GM12864 (cell line): ENCODE measurements at regions not wholly inside any gene's neighbourhood (a gene's known extent, or its start where the extent isn't known, plus 50 kb on each side); places are given as distances from the start of the nearest gene placed in this dataset.

ENCODE experiments used
- DNase-seq: peaks from one replicate; pipeline ENCODE4 v3.0.0-alpha.2; 2011; ENCODE audit warnings: low read depth
- H3K4me3 ChIP-seq: 2 replicates; pipeline ENCODE4 v1.5.1; 2011; ENCODE audit warnings: mild to moderate bottlenecking, low read depth, low read length, control low read depth
- TF ChIP-seq, protein P1 (sequence below): IDR thresholded peaks from 2 replicates; pipeline ENCODE4 v1.5.1; 2011; ENCODE audit warnings: low read depth, mild to moderate bottlenecking, moderate library complexity, low read length, control low read depth, inconsistent platforms; ENCODE audit errors: missing control alignments

DNA sequence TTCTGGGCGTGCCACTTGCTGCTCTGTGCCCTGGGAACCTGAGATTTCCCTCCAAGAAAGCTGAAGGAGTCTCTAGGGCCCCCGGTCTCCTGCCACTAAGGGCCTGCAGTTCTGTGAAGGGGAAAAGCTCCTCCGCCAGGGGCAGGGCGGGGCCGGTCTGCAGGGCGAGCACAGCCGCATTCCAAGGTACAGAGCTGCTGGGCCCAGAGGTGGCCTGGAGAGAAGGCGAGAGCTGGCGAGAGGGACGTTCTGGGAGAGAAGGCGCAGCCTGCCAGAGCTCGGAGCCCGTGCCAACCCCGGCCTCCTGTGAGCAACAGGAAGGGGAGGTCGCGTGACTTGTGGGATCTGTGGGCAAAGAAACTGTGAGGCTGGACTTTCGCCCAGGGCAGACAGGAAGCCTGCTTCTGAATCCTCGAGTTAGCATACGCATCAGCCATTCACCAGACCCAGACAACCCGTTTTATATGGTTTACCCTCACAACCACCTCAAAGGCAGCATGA lies 500.4 kb downstream of the SHQ1 start:
- no peak overlapping the region for H3K4me3 ChIP-seq
- TF ChIP-seq, protein P1, sequence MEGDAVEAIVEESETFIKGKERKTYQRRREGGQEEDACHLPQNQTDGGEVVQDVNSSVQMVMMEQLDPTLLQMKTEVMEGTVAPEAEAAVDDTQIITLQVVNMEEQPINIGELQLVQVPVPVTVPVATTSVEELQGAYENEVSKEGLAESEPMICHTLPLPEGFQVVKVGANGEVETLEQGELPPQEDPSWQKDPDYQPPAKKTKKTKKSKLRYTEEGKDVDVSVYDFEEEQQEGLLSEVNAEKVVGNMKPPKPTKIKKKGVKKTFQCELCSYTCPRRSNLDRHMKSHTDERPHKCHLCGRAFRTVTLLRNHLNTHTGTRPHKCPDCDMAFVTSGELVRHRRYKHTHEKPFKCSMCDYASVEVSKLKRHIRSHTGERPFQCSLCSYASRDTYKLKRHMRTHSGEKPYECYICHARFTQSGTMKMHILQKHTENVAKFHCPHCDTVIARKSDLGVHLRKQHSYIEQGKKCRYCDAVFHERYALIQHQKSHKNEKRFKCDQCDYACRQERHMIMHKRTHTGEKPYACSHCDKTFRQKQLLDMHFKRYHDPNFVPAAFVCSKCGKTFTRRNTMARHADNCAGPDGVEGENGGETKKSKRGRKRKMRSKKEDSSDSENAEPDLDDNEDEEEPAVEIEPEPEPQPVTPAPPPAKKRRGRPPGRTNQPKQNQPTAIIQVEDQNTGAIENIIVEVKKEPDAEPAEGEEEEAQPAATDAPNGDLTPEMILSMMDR, result no peak
- DNase-seq, result peak; percentile 31

DNA sequence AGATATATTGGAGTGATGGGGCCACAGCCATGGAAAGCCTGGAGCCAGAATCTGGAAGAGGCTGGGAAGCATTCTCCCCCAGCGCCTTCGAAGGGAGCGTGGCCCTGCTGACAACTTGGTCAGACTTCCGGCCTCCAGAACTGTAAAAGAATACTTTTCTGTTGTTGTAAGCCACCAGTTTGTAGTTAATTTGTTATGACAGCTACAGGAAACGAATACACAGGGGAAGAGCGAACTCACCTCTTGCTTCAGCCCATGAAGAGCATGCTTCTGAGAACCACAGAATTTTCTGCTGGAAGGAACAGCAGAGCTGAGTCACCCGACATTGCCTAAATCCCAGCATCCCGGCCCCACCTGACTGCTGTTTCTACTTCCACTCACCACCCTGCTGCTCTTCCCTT lies 501.7 kb downstream of the SHQ1 start:
- no peak for DNase-seq
- TF ChIP-seq, protein P1, result no peak
- no peak overlapping the region for H3K4me3 ChIP-seq

DNA sequence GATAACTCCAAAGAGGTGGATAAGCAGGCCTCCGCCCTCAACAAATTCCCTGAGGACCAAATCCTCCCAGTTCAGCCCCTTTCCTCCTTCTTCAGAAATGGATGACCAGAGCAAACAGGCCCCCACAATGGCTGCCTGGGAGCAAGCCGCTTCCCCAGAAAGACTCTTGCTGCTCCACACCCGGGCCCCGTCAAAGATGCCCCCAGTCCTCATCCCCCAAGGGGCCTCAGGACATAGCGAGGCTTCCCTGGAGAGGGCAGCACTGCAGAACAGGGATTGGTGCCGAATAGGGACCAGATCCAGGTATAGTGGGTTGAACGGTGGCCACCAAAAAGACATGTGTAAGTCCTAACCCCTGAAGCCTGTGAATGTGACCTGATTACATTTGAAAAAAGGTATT lies 502.3 kb downstream of the SHQ1 start:
- DNase-seq, result no peak
- TF ChIP-seq, protein P1, result no peak
- no peak overlapping the region for H3K4me3 ChIP-seq

DNA sequence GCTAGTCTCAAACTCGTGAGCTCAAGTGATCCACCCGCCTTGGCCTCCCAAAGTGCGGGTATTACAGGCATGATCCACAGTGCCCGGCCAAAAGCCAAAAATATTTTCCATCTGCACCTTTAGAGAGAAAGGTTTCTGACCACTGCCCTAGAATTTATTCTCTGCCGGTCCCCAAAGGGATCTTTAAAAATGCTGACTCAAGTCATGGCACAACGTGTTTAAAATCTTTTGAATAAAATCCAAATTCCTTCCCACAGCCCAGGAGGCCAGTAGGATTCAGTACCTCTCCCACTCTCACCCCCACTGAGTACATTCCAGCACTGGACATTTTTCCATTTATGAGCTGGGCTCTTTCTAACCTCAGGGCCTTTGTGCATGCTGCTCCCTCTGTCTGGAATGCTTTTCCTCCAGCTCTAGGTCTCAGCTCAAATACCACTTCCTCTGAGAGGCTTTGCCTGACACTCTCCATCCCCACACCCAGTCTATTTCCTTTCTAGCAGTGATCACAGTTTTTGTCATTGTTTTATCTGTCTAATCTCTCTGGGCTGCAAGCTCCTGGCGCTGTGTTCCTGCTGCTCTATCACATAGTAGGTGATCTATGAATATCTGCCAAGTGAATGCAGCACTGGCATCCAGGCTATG lies 502.9 kb downstream of the SHQ1 start:
- no peak overlapping the region for H3K4me3 ChIP-seq
- TF ChIP-seq, protein P1, result no peak
- DNase-seq, result no peak

DNA sequence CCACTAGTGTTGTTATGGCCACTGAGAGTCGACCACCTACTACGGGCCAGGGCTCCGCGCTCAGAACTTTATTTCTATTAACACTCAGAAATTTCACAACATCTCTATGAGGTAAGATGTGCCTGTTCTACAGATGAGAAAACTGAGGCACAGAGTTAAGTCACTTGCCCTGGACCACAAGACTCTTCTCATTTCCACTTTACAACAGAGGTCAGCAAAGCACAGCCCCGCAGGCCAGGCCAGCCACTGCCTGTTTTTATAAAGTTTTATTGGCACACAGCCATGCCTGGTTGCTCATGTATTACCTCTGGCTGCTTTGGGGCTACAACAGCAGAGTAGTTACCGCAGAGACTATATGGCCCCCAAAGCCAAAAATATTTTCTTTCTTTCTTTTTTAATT lies 503.6 kb downstream of the SHQ1 start:
- DNase-seq, result no peak
- H3K4me3 ChIP-seq, result no peak overlapping the region
- TF ChIP-seq, protein P1, result no peak

DNA sequence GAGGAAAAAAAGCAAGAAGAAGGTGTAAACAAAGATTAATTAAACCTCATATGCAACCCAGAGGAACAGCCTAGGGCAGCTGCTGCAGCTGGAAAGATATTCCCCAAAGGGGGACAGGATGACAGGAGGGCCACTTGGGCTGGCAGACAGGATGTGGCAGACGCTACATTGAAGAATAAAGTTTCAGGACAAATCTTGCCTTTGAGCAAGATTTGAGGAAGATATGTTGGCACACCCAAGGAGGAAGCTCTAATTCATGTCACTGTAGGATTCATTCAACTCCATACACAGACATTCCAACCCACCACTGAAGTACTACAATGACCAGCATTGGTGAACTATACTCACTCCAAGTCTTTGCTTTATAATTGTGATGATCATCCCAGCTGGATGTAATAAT lies 504.0 kb downstream of the SHQ1 start:
- no peak overlapping the region for H3K4me3 ChIP-seq
- TF ChIP-seq, protein P1, result no peak
- no peak for DNase-seq

DNA sequence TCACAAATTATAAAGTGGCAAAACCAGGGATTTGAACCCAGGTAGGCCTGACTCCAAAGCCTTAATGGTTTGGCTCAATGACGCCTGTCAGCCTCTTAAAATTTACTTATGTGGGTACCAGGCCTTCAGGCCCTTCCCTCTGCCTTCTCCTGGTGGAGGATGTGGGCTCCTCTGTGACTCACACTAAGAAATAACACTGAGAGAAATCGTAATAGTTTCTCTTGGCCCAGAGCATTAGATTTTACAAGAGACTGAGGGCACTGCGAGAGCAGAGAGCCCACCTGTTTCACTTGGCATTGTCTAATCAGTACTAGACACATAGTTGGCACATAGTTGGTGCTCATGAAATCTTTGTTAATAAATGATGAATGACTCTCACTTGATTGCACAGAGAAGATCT lies 505.2 kb downstream of the SHQ1 start:
- TF ChIP-seq, protein P1, result no peak
- DNase-seq, result no peak

More for the DNA sequence above, 505.2 kb downstream of the SHQ1 start:
- H3K4me3 ChIP-seq, result no peak overlapping the region
